Tibial nerve (tissue), 4 donors: ENCODE measurements at regions not wholly inside any gene's neighbourhood (a gene's known extent, or its start where the extent isn't known, plus 50 kb on each side); places are given as distances from the start of the nearest gene placed in this dataset.

ENCODE experiments used
- EP300 ChIP-seq, 2 donors: sonication (generic); formaldehyde crosslinking; IDR thresholded peaks; one replicate each; pipeline ENCODE4 v1.6.1; 2017; ENCODE audit warnings: antibody characterized with exemption in 2 of 2, mild to moderate bottlenecking in 1 of 2
- POLR2A ChIP-seq, 2 donors: fragments of 450-650 bp; IDR thresholded peaks; one replicate each; pipeline ENCODE4 v1.6.1; 2017; ENCODE audit warnings: antibody characterized with exemption in 2 of 2, mild to moderate bottlenecking in 2 of 2, moderate library complexity in 2 of 2
- TF ChIP-seq, protein P1 (sequence below), 5 experiments: fragments of 200-600 bp in 3 of 5; fragments of 450-650 bp in 2 of 5; sonication (generic) in 3 of 5; IDR thresholded peaks; one replicate each; pipeline ENCODE4 v1.5.1; 2016 to 2019; ENCODE audit warnings: antibody characterized with exemption in 5 of 5, mild to moderate bottlenecking in 3 of 5, moderate library complexity in 2 of 5

GRCh38 chr2:188089901-188090300 is 201.8 kb upstream of the GULP1 start:
- no peak for TF ChIP-seq POLR2A (IDR thresholded peaks at IDR 0.05)
- TF ChIP-seq, protein P1, sequence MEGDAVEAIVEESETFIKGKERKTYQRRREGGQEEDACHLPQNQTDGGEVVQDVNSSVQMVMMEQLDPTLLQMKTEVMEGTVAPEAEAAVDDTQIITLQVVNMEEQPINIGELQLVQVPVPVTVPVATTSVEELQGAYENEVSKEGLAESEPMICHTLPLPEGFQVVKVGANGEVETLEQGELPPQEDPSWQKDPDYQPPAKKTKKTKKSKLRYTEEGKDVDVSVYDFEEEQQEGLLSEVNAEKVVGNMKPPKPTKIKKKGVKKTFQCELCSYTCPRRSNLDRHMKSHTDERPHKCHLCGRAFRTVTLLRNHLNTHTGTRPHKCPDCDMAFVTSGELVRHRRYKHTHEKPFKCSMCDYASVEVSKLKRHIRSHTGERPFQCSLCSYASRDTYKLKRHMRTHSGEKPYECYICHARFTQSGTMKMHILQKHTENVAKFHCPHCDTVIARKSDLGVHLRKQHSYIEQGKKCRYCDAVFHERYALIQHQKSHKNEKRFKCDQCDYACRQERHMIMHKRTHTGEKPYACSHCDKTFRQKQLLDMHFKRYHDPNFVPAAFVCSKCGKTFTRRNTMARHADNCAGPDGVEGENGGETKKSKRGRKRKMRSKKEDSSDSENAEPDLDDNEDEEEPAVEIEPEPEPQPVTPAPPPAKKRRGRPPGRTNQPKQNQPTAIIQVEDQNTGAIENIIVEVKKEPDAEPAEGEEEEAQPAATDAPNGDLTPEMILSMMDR (IDR thresholded peaks at IDR 0.05) = no peak
- no peak for TF ChIP-seq EP300 (IDR thresholded peaks at IDR 0.05)
